ENCODE measurements at regions not wholly inside any gene's neighbourhood (a gene's known extent, or its start where the extent isn't known, plus 50 kb on each side); places are given as distances from the start of the nearest gene placed in this dataset.

DNA sequence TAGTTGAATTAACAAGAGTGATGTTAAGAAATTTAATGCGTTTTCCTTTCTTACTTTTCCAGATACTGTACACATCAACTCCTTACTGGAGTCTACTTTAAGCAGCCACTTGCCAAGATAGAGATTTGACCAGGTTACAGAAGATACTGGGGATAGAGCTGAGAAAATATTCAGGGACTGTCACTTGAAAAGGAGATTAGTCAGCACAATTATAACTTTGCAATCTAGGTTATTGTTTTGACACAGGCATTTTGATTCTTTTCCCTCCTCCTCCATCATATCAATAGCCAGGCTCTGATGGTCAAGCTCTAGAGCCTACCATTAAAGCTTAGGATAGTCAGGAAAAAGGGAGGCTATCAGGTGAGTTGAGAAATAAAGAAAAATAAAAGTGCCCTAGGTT lies 345.9 kb upstream of the ITGA1 start:
- CTCF ChIA-PET, result no interaction called here
- no peak for TF ChIP-seq RFX5 (IDR thresholded peaks at IDR 0.05; ENCODE audit: low read length)
- TF ChIP-seq RCOR1 (IDR thresholded peaks at IDR 0.05; ENCODE audit: low read length), result no peak
- TF ChIP-seq ELF1 (IDR thresholded peaks at IDR 0.05), result no peak
- TF ChIP-seq RXRA (IDR thresholded peaks at IDR 0.05; ENCODE audit: borderline replicate concordance, low read depth), result no peak
- no peak for TF ChIP-seq MEF2A (IDR thresholded peaks at IDR 0.05; ENCODE audit: borderline replicate concordance, low read depth)
- TF ChIP-seq SIN3A (IDR thresholded peaks at IDR 0.05; ENCODE audit: borderline replicate concordance, low read depth, low read length), result no peak
- TF ChIP-seq, protein P1, sequence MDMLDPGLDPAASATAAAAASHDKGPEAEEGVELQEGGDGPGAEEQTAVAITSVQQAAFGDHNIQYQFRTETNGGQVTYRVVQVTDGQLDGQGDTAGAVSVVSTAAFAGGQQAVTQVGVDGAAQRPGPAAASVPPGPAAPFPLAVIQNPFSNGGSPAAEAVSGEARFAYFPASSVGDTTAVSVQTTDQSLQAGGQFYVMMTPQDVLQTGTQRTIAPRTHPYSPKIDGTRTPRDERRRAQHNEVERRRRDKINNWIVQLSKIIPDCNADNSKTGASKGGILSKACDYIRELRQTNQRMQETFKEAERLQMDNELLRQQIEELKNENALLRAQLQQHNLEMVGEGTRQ (IDR thresholded peaks at IDR 0.05; ENCODE audit: borderline replicate concordance, low read depth, low read length), result no peak
- TF ChIP-seq, protein P2, sequence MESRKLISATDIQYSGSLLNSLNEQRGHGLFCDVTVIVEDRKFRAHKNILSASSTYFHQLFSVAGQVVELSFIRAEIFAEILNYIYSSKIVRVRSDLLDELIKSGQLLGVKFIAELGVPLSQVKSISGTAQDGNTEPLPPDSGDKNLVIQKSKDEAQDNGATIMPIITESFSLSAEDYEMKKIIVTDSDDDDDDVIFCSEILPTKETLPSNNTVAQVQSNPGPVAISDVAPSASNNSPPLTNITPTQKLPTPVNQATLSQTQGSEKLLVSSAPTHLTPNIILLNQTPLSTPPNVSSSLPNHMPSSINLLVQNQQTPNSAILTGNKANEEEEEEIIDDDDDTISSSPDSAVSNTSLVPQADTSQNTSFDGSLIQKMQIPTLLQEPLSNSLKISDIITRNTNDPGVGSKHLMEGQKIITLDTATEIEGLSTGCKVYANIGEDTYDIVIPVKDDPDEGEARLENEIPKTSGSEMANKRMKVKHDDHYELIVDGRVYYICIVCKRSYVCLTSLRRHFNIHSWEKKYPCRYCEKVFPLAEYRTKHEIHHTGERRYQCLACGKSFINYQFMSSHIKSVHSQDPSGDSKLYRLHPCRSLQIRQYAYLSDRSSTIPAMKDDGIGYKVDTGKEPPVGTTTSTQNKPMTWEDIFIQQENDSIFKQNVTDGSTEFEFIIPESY (IDR thresholded peaks at IDR 0.05; ENCODE audit: borderline replicate concordance, low read depth), result no peak
- TF ChIP-seq MXI1 (IDR thresholded peaks at IDR 0.05; ENCODE audit: low read depth, low read length), result no peak
- no peak for TF ChIP-seq GATA2 (CRISPR knock-in tag; IDR thresholded peaks at IDR 0.05)
- TF ChIP-seq YY1 (IDR thresholded peaks at IDR 0.05; ENCODE audit: low read depth), result no peak
- no peaks in the 10 kb centered on the region for H3K36me3 ChIP-seq (replicated peaks in 1 of 2; ENCODE audit: control insufficient read depth in 1 of 2, insufficient read depth in 2 of 2, low read length in 1 of 2)
- H2AFZ ChIP-seq (ENCODE audit: low read depth), result no peak overlapping the region
- H3K9me3 ChIP-seq, result no peaks in the 10 kb centered on the region
- no peak for DNase-seq
- H3K27me3 ChIP-seq (ENCODE audit: insufficient read depth), result no peaks in the 10 kb centered on the region
- H3K27ac ChIP-seq (ENCODE audit: low read depth in 2 of 2, low read length in 1 of 2), result no peak overlapping the region
- no peaks in the 10 kb centered on the region for H3K4me1 ChIP-seq (ENCODE audit: control insufficient read depth in 1 of 2, insufficient read depth in 2 of 2, low read depth in 1 of 2, low read length in 1 of 2)
- H3K4me2 ChIP-seq, result no peak overlapping the region
- no peak overlapping the region for H3K4me3 ChIP-seq (ENCODE audit: low read depth in 2 of 2, low read length in 1 of 2)
- H3K9ac ChIP-seq, result no peak overlapping the region
- no peaks in the 10 kb centered on the region for H4K20me1 ChIP-seq (ENCODE audit: insufficient read depth)
- no peaks in the 10 kb centered on the region for H3K9me2 ChIP-seq
- H3K79me2 ChIP-seq (ENCODE audit: insufficient read depth), result no peaks in the 10 kb centered on the region
- POLR2A ChIA-PET, result no interaction called here
- WGBS (ENCODE audit: low lambda C conversion rate), result 79% methylated on average over 1 of the region's 1 CpG
- H3F3A ChIP-seq (replicated peaks; ENCODE audit: insufficient read depth), result no peaks in the 10 kb centered on the region

DNA sequence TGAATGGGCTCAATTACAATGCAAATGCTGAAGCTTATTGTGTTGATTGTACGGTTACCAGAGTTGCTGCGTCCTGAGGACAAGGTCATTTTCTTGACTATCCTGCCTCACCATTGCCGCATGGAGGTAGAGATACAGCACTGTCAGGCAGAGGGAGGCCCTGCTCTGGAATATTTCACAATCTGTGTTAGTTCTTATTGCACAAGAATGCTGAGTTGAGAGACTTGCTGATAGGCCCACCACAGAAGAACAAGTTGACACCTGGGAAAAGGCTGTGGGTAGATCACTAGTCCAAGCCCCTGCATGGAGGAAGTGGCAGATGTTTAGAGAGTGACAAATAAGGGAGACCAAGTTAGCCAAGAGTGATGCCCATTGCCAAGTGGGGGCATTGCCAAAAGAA lies 344.5 kb upstream of the ITGA1 start:
- H3K36me3 ChIP-seq (replicated peaks in 1 of 2; ENCODE audit: control insufficient read depth in 1 of 2, insufficient read depth in 2 of 2, low read length in 1 of 2), result no peaks in the 10 kb centered on the region
- 54% methylated on average over 3 of the region's 3 CpGs for whole genome bisulfite sequencing (ENCODE audit: low lambda C conversion rate)
- H2AFZ ChIP-seq (ENCODE audit: low read depth), result no peak overlapping the region
- ChIA-PET CTCF (no interaction called here), POLR2A (no interaction called here)
- DNase-seq, result no peak
- no peaks in the 10 kb centered on the region for H4K20me1 ChIP-seq (ENCODE audit: insufficient read depth)
- no peaks in the 10 kb centered on the region for H3K9me2 ChIP-seq
- no peaks in the 10 kb centered on the region; a peak in 1 of 4 replicates for H3K4me1 ChIP-seq (ENCODE audit: control insufficient read depth in 1 of 2, insufficient read depth in 2 of 2, low read depth in 1 of 2, low read length in 1 of 2)
- H3K9me3 ChIP-seq, result no peaks in the 10 kb centered on the region
- no peak overlapping the region for H3K27ac ChIP-seq (ENCODE audit: low read depth in 2 of 2, low read length in 1 of 2)
- no peak overlapping the region for H3K9ac ChIP-seq
- H3K4me3 ChIP-seq (ENCODE audit: low read depth in 2 of 2, low read length in 1 of 2), result no peak overlapping the region
- H3F3A ChIP-seq (replicated peaks; ENCODE audit: insufficient read depth), result no peaks in the 10 kb centered on the region
- TF ChIP-seq, protein P3, sequence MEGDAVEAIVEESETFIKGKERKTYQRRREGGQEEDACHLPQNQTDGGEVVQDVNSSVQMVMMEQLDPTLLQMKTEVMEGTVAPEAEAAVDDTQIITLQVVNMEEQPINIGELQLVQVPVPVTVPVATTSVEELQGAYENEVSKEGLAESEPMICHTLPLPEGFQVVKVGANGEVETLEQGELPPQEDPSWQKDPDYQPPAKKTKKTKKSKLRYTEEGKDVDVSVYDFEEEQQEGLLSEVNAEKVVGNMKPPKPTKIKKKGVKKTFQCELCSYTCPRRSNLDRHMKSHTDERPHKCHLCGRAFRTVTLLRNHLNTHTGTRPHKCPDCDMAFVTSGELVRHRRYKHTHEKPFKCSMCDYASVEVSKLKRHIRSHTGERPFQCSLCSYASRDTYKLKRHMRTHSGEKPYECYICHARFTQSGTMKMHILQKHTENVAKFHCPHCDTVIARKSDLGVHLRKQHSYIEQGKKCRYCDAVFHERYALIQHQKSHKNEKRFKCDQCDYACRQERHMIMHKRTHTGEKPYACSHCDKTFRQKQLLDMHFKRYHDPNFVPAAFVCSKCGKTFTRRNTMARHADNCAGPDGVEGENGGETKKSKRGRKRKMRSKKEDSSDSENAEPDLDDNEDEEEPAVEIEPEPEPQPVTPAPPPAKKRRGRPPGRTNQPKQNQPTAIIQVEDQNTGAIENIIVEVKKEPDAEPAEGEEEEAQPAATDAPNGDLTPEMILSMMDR (IDR thresholded peaks at IDR 0.05), result no peak
- TF ChIP-seq EZH2phosphoT487 (IDR thresholded peaks at IDR 0.05; ENCODE audit: borderline replicate concordance, low read depth) (no peak), EP300 (IDR thresholded peaks at IDR 0.05; ENCODE audit: borderline replicate concordance in 1 of 2, low read depth in 1 of 2, low read length in 1 of 2) (no peak)
- no peaks in the 10 kb centered on the region for H3K27me3 ChIP-seq (ENCODE audit: insufficient read depth)
- no peaks in the 10 kb centered on the region for H3K79me2 ChIP-seq (ENCODE audit: insufficient read depth)
- H3K4me2 ChIP-seq, result no peak overlapping the region
